ENCODE measurements at regions not wholly inside any gene's neighbourhood (a gene's known extent, or its start where the extent isn't known, plus 50 kb on each side); places are given as distances from the start of the nearest gene placed in this dataset.
A peak's percentile ranks its signal among the peaks of the same experiment; 100 is the strongest.

DNA sequence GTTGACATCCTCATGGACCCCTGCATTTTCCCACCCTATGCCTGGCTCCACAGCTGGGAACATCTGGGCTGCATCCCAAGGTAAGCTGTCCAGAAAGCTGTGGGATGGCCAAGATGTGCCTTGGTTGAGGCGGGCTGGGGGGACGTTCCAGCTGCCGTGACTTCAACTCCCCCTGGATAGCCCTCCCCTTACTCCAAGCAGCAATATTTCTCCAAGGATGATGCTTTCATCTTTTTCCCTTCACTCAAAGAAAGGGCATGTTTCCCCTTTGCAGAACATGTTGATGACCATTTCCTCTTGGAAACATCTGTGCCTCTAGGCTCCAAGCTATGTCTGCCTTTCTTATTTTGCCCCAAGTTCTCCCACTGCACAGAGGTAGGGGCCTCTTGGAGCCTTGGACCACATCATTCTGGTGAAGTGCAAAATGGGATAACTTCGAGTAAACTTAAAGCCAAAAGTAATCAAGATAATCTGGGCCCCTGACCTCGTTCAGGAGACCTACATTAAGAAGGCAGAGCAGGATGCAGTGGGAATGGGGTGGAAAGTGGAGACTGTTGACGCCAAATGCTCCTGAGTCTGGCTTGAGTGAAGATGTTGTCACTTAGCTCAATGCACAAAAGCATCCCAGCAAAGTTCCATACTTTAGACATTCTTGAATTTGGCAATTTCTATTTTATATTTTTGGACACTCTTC lies 175.2 kb downstream of the GAS1 start:
- DNase-seq = no peak
- H3K9me3 ChIP-seq (replicated peaks) = no peaks in the 10 kb centered on the region; the same call in 1 of the 2 replicates
- no peak overlapping the region for H3K4me3 ChIP-seq
- H3K4me1 ChIP-seq = peaks cover 8% of the 10 kb centered on the region
- H3K27ac ChIP-seq = no peak overlapping the region
- H3K36me3 ChIP-seq = no peaks in the 10 kb centered on the region
- no peaks in the 10 kb centered on the region for H3K27me3 ChIP-seq

DNA sequence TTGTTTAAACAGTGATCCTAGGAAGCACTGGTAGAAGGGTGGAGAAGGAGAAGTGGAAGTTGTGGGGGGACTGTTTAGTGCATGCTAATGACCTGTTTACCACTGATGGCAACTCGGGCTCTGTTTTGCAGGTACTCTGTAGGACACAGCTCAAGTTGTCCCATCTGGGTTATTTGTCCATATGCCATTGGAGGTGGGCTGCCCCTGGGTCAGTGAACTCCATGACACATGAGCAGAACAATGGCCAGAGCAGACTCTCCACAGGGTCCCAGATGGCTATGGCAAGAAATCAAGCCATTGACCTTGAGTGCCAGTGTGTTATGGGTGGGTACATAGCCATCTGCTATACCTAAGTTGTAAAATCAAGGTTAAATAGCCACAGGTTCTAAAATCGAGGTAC lies 175.9 kb downstream of the GAS1 start:
- peaks cover 15% of the 10 kb centered on the region for H3K4me1 ChIP-seq
- no peak overlapping the region for H3K4me3 ChIP-seq
- no peaks in the 10 kb centered on the region; the same call in 1 of the 2 replicates for H3K9me3 ChIP-seq (replicated peaks)
- DNase-seq = no peak
- no peak overlapping the region for H3K27ac ChIP-seq
- H3K36me3 ChIP-seq = no peaks in the 10 kb centered on the region
- H3K27me3 ChIP-seq = no peaks in the 10 kb centered on the region

- Histone ChIP-seq H3K4me1 (peaks cover 21% of the 10 kb centered on the region), H3K36me3 (no peaks in the 10 kb centered on the region), H3K27me3 (no peaks in the 10 kb centered on the region), H3K9me3 (replicated peaks) (no peaks in the 10 kb centered on the region; the same call in 1 of the 2 replicates), H3K27ac (no peak overlapping the region), H3K4me3 (no peak overlapping the region)
- DNase-seq = no peak
Observed at GRCh38 chr9:86768709-86769108, 178.6 kb downstream of the GAS1 start.

DNA sequence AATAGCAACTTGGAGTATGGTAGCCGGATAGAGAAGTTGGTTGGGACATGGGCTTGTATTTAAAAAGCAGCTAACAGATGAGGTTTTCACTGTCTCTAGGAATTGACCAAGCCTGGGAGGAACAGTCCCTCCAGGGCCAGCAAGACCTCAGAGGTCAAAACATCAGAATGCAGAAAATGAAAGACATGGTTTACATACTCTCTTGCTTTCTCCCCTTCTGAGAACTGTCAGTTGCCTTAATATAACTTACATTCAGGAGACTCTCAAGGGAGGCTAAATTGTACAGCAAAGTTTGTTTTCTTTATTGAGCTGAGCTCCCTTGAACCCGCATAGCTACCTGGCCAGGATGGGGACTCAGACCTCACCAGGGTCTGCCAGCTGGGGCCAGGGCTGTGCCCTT lies 179.3 kb downstream of the GAS1 start:
- peaks cover 21% of the 10 kb centered on the region for H3K4me1 ChIP-seq
- no peak overlapping the region for H3K27ac ChIP-seq
- H3K9me3 ChIP-seq (replicated peaks) = no peaks in the 10 kb centered on the region; the same call in 1 of the 2 replicates
- H3K27me3 ChIP-seq = no peaks in the 10 kb centered on the region
- H3K36me3 ChIP-seq = no peaks in the 10 kb centered on the region
- DNase-seq = no peak
- H3K4me3 ChIP-seq = no peak overlapping the region

DNA sequence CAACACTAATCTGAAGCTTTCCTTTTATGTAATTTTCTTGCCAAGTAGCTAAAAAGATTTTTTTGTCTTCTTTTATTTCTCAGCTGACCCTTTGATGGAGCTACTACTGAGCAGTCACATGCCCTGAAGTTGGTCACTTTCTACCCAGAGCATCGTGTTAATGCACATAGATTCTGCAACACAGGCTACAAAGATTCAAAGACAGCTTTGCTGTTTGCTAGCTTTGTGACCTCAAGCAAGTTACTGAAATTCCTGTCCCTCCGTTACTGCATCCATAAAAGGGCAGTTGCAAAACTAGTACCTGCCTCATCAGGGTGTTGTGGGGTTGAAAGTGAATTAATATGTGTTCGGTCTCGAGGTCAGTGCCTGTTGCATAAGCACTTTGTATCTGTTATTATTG lies 179.9 kb downstream of the GAS1 start:
- Histone ChIP-seq H3K36me3 (no peaks in the 10 kb centered on the region), H3K27me3 (no peaks in the 10 kb centered on the region), H3K4me3 (no peak overlapping the region), H3K27ac (peak overlapping the region; percentile 74), H3K9me3 (replicated peaks) (no peaks in the 10 kb centered on the region; the same call in 1 of the 2 replicates), H3K4me1 (peaks cover 21% of the 10 kb centered on the region)
- DNase-seq = no peak

- Histone ChIP-seq H3K4me1 (peaks cover 21% of the 10 kb centered on the region), H3K27ac (peak overlapping the region; percentile 74), H3K36me3 (no peaks in the 10 kb centered on the region), H3K27me3 (no peaks in the 10 kb centered on the region), H3K4me3 (no peak overlapping the region), H3K9me3 (replicated peaks) (no peaks in the 10 kb centered on the region; the same call in 1 of the 2 replicates)
- DNase-seq = peak; percentile 94 to 97
Observed at GRCh38 chr9:86766912-86767311, 180.4 kb downstream of the GAS1 start.

DNA sequence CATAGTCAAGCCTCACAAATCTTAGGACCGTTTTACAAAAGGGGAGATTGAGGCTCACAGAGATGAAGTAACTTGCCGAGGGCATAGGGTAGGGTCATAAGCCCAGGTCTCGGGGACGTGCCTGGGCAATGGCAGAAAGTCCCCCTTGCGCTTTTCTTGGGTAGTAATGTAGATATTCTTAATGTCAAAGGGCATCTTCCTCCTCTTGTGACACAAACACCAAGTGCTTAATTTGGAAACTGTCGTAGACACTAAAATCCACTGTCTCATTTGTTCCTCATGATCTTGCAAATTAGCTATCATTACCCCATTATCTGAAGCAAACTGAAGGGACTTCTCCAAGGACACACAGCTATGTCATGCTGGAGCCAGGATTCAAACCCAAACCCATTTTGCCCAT lies 180.8 kb downstream of the GAS1 start:
- H3K27ac ChIP-seq = peak overlapping the region; percentile 74

DNA sequence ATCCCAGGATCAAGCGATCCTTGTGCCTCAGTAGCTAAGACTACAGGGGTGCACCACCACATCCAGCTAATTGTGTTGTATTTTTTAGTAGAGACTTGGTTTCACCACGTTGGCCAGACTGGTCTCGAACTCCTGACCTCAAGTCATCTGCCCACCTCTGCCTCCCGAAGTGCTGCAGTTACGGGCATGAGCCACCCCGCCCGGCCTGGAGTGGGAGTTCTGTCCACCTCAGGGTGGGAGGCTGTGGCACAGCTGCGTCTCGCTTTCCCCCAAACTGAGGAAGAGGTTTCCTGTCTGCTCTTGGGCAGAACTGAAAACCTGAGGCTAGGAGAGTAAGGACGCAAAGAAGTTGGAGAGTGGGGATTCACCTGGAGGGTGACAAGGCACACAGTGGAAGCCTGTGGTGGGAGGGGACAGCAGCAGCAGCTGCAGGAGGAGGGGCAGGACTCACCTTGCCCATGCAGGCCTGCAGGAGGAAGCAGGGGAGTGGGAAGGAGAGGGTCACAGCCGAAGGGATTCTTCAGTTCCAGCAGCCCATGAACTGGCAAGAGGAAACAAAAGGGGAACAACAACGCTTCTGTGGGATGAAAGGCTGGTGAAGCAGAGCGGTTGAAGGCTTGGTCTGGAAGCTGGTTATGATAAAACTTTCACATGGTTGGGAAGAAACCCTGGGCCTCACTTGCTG lies 181.4 kb downstream of the GAS1 start:
- no peak for DNase-seq
- Histone ChIP-seq H3K36me3 (no peaks in the 10 kb centered on the region), H3K9me3 (replicated peaks) (peaks cover 5% of the 10 kb centered on the region; the same call in 1 of the 2 replicates), H3K27me3 (no peaks in the 10 kb centered on the region), H3K27ac (peak overlapping the region; percentile 74; the same call in 1 of the 2 replicates), H3K4me3 (no peak overlapping the region), H3K4me1 (peaks cover 21% of the 10 kb centered on the region)

More for the DNA sequence above, 180.8 kb downstream of the GAS1 start:
- DNase-seq = no peak
- peaks cover 21% of the 10 kb centered on the region for H3K4me1 ChIP-seq
- no peaks in the 10 kb centered on the region for H3K27me3 ChIP-seq
- no peaks in the 10 kb centered on the region for H3K36me3 ChIP-seq
- no peak overlapping the region for H3K4me3 ChIP-seq
- H3K9me3 ChIP-seq (replicated peaks) = peaks cover 3% of the 10 kb centered on the region; the same call in 1 of the 2 replicates

GRCh38 chr9:86764671-86765343 lies 182.5 kb downstream of the GAS1 start:
- peaks cover 5% of the 10 kb centered on the region; the same call in 1 of the 2 replicates for H3K9me3 ChIP-seq (replicated peaks)
- H3K4me3 ChIP-seq = no peak overlapping the region
- DNase-seq = no peak
- H3K27ac ChIP-seq = no peak overlapping the region
- H3K36me3 ChIP-seq = no peaks in the 10 kb centered on the region
- peaks cover 21% of the 10 kb centered on the region for H3K4me1 ChIP-seq
- H3K27me3 ChIP-seq = no peaks in the 10 kb centered on the region

- Histone ChIP-seq H3K36me3 (no peaks in the 10 kb centered on the region), H3K9me3 (replicated peaks) (peaks cover 5% of the 10 kb centered on the region; the same call in 1 of the 2 replicates), H3K27me3 (no peaks in the 10 kb centered on the region), H3K4me1 (peaks cover 21% of the 10 kb centered on the region), H3K4me3 (no peak overlapping the region), H3K27ac (no peak overlapping the region)
- no peak for DNase-seq
Observed at GRCh38 chr9:86764221-86764624, 183.1 kb downstream of the GAS1 start.

- H3K4me1 ChIP-seq = peaks cover 21% of the 10 kb centered on the region
- H3K27ac ChIP-seq = no peak overlapping the region
- H3K4me3 ChIP-seq = no peak overlapping the region
- no peaks in the 10 kb centered on the region for H3K36me3 ChIP-seq
- peaks cover 5% of the 10 kb centered on the region; the same call in 1 of the 2 replicates for H3K9me3 ChIP-seq (replicated peaks)
- no peaks in the 10 kb centered on the region for H3K27me3 ChIP-seq
- no peak for DNase-seq
Observed at GRCh38 chr9:86763791-86764190, 183.5 kb downstream of the GAS1 start.

GRCh38 chr9:86757382-86757720 lies 190.0 kb downstream of the GAS1 start:
- no peak overlapping the region for H3K4me3 ChIP-seq
- no peak for DNase-seq

DNA sequence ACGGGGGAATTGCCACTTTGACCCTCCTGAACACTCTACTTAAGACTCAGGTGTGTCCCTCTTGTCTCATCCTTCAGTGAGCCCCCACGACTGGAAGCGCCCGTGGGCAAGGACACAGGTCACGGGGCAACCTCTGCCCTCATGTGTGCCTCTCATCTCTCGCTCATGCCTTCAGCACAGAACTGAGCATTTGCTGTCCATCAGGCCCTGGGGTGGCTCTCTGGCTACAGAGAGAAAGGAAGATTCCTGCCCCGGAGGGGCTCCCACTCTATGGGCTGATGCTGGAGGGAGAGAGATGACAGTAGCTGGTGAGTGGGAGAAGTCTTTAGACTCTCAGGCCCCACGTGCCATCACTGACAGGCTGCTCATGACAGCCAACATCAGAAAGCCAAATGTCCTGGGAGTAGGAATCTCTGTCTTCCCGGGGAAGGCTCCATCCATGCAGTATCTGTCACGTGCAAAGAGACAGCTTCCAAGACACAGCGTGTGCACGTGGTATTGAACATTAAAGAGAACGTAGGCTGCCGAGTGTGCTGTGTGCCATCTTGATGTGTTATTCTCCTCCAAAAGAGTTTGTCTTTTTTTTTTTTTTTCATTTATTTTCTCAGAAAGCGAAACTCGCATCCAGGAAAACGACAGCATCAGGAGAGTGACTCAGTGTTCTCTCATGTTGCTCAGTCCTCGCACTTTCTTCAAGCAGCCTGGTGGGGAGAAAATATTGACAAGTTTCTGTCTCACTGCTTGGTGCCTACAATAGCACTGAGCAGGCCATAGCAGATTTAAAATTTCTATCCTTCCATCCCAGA lies 190.5 kb downstream of the GAS1 start:
- DNase-seq = no peak
- no peaks in the 10 kb centered on the region for H3K4me1 ChIP-seq
- H3K36me3 ChIP-seq = no peaks in the 10 kb centered on the region
- no peak overlapping the region for H3K27ac ChIP-seq
- H3K9me3 ChIP-seq (replicated peaks) = peaks cover 12% of the 10 kb centered on the region; the same call in 1 of the 2 replicates
- H3K27me3 ChIP-seq = no peaks in the 10 kb centered on the region
- no peak overlapping the region for H3K4me3 ChIP-seq

More at GRCh38 chr9:86757382-86757720, 190.0 kb downstream of the GAS1 start:
- no peaks in the 10 kb centered on the region for H3K27me3 ChIP-seq
- no peaks in the 10 kb centered on the region for H3K36me3 ChIP-seq
- H3K9me3 ChIP-seq (replicated peaks) = peaks cover 11% of the 10 kb centered on the region; the same call in 1 of the 2 replicates
- no peaks in the 10 kb centered on the region for H3K4me1 ChIP-seq
- no peak overlapping the region for H3K27ac ChIP-seq

DNA sequence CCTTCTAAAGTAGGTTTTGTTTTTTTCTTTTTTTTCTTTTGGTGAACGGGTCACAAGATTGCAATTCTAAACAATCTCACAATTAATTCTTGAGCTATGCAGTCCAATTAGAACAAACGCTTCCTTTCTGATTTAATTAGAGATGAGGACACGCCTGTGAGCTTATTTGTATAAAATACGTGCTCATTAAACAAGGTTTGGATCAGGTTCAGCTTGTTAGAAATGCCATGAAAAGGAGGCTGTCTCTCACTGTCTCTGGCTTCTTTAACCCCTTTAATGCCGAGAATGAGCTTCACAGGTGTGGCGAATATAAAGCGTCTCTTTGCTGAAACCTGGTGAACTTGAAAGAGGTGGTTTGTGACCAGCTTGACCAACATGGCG lies 191.8 kb downstream of the GAS1 start:
- Histone ChIP-seq H3K9me3 (replicated peaks) (peaks cover 7% of the 10 kb centered on the region; the same call in 1 of the 2 replicates), H3K27ac (no peak overlapping the region), H3K4me1 (peaks cover 11% of the 10 kb centered on the region), H3K27me3 (no peaks in the 10 kb centered on the region), H3K36me3 (no peaks in the 10 kb centered on the region), H3K4me3 (no peak overlapping the region)
- DNase-seq = no peak
